SK-MEL-5 (cell line): ENCODE measurements at regions not wholly inside any gene's neighbourhood (a gene's known extent, or its start where the extent isn't known, plus 50 kb on each side); places are given as distances from the start of the nearest gene placed in this dataset.
A peak's percentile ranks its signal among the peaks of the same experiment; 100 is the strongest.
"Not testable (repeated sequence)": the region's sequence is repeated elsewhere in the genome, so short reads cannot be mapped to it uniquely, and the experiment has no call there.

Experiments used
- DNase-seq: peaks from one replicate; pipeline ENCODE4 v3.0.0-alpha.2; 2016; ENCODE audit warnings: low read depth, low spot score
- in situ Hi-C: cut with HindIII; loops from 2 replicates; pipeline ENCODE4 v1.10.0; 2016; ENCODE audit warnings: low sequenced_read_pairs, high pct_unique_total_duplicates, low pct_unique_long_range_greater_than_20kb

GRCh38 chr13:56628886-56629285 lies 511.8 kb upstream of the PRR20A start:
- DNase-seq, in situ Hi-C loops: not testable (repeated sequence)

GRCh38 chr13:56631060-56631459 lies 509.7 kb upstream of the PRR20A start:
- DNase-seq, in situ Hi-C loops: not testable (repeated sequence)

- in situ Hi-C loops, result no loop called here
- DNase-seq, result no peak
These were observed 487.7 kb upstream of the PRR20A start for GRCh38 chr13:56653043-56653442.

- DNase-seq, result no peak
- in situ Hi-C loops, result no loop called here
These were observed 481.7 kb upstream of the PRR20A start for GRCh38 chr13:56659041-56659471.

- in situ Hi-C loops, result no loop called here
- no peak for DNase-seq
These were observed 470.2 kb upstream of the PRR20A start for GRCh38 chr13:56670563-56670962.

GRCh38 chr13:56681404-56681803 lies 459.3 kb upstream of the PRR20A start:
- in situ Hi-C loops, result no loop called here
- no peak for DNase-seq

GRCh38 chr13:56687131-56687530 lies 453.6 kb upstream of the PRR20A start:
- in situ Hi-C loops, result no loop called here
- no peak for DNase-seq

- in situ Hi-C loops, result no loop called here
- no peak for DNase-seq
These were observed 443.7 kb upstream of the PRR20A start for GRCh38 chr13:56697011-56697410.

GRCh38 chr13:56700324-56700723 lies 440.4 kb upstream of the PRR20A start:
- in situ Hi-C loops, result no loop called here
- DNase-seq, result peak; percentile 29

- in situ Hi-C loops, result no loop called here
- DNase-seq, result no peak
These were observed 434.2 kb upstream of the PRR20A start for GRCh38 chr13:56706485-56706884.

GRCh38 chr13:56713656-56714055 lies 427.1 kb upstream of the PRR20A start:
- in situ Hi-C loops, result no loop called here
- no peak for DNase-seq

GRCh38 chr13:56718791-56719190 lies 421.9 kb upstream of the PRR20A start:
- DNase-seq, result no peak

GRCh38 chr13:56720841-56721240 lies 419.9 kb upstream of the PRR20A start:
- DNase-seq, result no peak
- in situ Hi-C loops, result no loop called here

More at GRCh38 chr13:56718791-56719190, 421.9 kb upstream of the PRR20A start:
- in situ Hi-C loops, result no loop called here

- in situ Hi-C loops, result no loop called here
- DNase-seq, result no peak
These were observed 405.2 kb upstream of the PRR20A start for GRCh38 chr13:56735537-56735942.

- no peak for DNase-seq
- in situ Hi-C loops, result no loop called here
These were observed 403.8 kb upstream of the PRR20A start for GRCh38 chr13:56736966-56737365.

- no peak for DNase-seq
- in situ Hi-C loops, result no loop called here
These were observed 388.1 kb upstream of the PRR20A start for GRCh38 chr13:56752636-56753035.

- in situ Hi-C loops, result no loop called here
- peak; percentile 64 for DNase-seq
These were observed 385.4 kb upstream of the PRR20A start for GRCh38 chr13:56755181-56755935.

- in situ Hi-C loops, DNase-seq: not testable (repeated sequence)
These were observed 377.4 kb upstream of the PRR20A start for GRCh38 chr13:56763333-56763732.

GRCh38 chr13:56773148-56773547 lies 367.6 kb upstream of the PRR20A start:
- in situ Hi-C loops, result no loop called here
- DNase-seq, result no peak
